SIG-M5 treated with dmso at 0.1 percent for 504 hours (cell line): ENCODE measurements at regions not wholly inside any gene's neighbourhood (a gene's known extent, or its start where the extent isn't known, plus 50 kb on each side); places are given as distances from the start of the nearest gene placed in this dataset.
"Not testable (repeated sequence)": the region's sequence is repeated elsewhere in the genome, so short reads cannot be mapped to it uniquely, and the experiment has no call there.

ENCODE experiments used
- DNase-seq: peaks from one replicate; lab custom pipeline; 2025; ENCODE audit not compliant: unreplicated experiment; lab: John Stamatoyannopoulos, UW

DNA sequence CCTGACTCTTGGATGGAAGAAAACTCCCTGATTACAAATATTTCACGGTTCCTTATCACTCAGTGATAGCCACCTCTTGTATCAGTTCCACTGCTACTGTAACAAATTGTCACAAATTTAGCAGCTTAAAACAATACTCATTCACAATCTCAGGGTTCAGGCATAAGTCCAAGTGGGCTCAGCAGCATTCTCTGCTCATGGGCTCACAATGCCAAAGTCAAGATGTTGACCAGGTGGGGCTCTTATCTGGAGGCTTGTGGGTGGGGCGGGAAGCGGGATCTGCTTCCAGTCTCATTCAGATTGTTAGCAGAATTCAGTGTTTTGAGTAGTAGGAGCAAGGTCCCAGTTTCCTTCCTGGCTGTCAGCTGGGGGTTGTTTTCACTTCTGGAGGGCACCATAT lies 137.3 kb upstream of the FAM78B start:
- no peak for DNase-seq

DNA sequence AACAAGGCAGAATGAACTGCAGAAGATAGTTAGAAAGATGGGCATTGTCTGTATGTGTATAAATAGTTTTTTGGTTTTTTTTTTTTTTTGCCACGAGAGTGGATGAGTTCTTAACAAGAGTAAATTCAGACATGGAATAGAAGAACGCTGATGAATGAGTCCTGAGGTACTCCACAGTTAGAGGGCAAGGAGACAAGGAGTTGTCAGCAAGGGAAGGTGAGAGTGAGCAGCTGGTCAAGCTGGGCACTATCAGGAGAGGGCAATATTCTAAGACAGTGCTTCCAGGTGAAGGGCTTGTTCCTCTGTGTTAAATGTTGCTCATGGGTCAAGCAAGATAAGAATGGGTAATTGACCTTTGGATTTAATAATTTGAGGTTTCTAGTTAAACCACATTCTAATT lies 138.6 kb upstream of the FAM78B start:
- DNase-seq, result no peak

DNA sequence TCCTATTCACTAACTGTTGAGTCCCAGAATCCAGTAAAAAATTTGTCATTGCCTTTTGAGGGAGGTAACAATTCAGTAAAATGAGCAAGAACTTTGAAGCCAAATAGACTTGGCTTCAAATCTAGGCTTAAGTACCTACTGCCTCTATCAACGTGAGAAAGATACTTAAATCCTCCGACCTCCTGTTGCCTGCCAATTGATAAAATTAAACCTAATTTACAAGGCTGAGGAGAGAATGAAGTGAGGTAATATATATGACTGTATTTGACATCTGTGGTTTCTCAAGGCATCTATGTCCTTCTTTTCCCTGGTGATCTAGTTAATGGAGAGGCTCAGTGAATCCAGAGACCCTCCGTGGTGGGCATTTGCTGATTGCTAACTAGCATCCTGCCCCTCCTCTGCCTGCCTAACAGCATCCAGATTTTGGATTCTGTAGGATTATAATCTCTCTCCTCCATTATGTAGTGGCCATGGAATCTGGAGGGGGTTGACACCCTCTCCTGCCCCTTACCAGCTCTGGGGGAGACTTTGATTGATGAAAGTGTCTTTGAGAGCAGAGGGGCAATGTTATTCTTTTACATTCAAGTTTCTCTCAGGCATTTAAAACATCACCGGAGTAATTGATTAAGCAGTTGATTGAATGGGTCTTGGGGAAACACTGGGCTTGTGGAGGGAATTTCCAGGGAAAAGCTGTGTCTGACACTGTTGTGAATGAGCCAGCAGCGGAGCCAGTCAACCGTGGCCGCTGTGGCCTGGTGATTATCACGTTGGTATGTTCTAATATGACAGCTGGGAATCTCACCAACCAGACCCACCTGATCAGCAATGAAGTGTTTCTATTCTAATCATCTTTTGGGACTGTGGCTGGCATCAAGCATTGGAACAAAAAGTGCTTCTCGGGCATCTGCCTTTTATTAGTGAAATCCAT lies 140.7 kb upstream of the FAM78B start:
- no peak for DNase-seq

DNA sequence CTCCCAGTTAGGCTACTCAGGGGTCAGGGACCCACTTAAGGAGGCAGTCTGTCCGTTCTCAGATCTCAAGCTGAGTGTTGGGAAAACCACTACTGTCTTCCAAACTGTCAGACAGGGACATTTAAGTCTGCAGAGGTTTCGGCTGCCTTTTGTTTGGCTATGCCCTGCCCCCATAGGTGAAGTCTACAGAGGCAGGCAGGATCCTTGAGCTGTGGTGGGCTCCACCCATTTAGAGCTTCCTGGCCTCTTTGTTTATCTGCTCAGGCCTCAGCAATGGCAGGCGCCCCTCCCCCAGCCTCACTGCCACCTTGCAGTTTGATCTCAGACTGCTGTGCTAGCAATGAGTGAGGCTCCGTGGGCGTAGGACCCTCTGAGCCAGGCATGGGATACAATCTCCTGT lies 149.5 kb upstream of the FAM78B start:
- not testable (repeated sequence) for DNase-seq

DNA sequence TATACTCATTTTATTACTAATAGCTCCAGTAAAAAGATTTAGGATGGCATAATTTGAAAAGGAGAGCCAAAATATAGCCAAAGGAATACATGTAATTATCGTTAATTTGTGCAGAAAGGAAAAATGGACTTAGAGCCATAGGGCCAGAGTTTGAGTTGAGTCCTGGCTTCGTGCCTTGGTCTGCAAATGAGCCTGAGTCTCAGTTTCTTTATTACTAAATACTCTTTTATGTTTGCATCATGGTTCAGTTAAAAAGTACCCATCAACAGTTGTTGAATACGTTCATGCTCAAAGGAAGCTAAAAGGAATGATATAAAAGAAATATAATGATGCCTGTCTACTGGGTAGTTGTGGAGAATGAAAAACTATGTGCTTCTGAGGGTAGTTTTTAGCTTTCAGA lies 155.7 kb upstream of the FAM78B start:
- no peak for DNase-seq

DNA sequence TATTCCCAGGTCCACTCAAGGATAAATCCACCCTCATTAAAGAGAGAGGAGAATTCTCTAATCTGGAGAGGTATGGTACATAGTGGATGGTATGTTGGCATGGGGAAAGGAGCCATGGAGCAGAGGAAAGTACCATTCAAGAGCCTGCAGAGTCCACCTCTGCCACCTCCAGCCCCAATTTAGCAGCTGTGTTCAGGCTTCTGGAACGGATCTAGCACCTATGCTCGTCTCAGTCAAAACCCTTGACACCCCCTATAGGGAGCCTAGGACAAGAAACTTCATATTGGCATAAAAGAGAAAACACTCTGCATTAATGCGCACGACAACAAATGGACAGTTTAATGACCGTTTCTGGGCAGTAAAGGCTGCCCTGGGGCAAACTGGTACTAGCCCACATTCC lies 161.1 kb upstream of the FAM78B start:
- DNase-seq, result no peak

DNA sequence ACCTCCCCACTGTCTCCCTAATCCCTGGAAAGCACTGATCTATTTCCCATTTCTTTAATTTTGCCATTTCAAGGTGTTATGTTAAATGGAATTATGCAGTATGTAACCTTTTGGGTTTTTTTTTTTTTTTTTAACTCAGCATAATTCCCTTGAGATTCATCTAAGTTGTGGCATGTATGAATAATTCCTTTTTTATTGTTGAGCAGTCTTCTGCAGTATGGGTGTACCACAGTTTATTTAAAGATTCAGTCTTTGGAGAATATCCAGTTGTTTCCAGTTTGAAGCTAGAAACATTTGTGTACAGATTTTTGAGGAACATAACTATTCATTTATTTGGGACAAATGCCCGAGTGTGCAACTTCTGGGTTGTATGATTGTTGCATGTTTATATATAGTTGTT lies 162.2 kb upstream of the FAM78B start:
- DNase-seq, result no peak

GRCh38 chr1:166330096-166330495 lies 163.3 kb upstream of the FAM78B start:
- DNase-seq, result no peak

DNA sequence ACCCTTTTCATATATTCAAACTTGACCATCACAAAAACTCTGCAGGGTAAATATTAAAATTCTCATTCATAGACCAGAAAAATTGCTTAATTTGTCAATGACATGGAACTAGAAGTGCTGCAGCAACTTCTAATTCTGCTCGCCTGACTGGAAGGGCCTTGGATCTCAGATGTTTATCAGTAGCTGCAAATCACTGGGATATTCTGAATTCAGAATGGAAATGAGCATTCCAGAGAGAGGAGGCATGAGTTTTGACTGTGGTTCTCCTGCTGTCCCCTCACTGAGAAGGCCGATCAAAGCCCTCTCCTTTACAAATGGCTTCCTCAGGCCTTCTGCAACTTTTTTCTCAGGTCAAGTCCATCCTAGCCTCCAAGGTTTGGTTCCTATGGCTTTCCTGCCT lies 171.3 kb upstream of the FAM78B start:
- DNase-seq, result no peak

- DNase-seq, result no peak
Observed at GRCh38 chr1:166340709-166341108, 173.9 kb upstream of the FAM78B start.

GRCh38 chr1:166343276-166343675 lies 176.5 kb upstream of the FAM78B start:
- DNase-seq, result no peak

- DNase-seq, result no peak
Observed at GRCh38 chr1:166350490-166350889, 183.7 kb upstream of the FAM78B start.

DNA sequence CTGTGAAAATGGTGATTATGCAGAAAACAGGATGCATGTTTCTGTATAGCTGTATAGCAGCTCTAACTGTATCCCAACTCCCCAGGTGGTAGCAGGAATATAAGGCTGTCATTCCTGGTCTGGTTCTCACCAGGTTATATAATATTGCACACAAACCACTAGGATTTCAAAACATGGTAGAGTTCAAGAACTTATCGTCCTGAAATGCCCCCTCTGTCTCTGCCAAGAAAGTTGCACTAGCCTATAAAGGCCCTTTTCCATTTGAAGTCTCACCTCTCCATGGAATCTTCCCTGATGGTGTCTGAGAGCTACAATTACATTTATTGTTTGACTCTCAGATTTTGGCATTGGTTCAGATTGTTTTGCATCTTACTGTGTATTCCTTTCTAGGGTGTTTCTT lies 184.9 kb upstream of the FAM78B start:
- DNase-seq, result no peak

DNA sequence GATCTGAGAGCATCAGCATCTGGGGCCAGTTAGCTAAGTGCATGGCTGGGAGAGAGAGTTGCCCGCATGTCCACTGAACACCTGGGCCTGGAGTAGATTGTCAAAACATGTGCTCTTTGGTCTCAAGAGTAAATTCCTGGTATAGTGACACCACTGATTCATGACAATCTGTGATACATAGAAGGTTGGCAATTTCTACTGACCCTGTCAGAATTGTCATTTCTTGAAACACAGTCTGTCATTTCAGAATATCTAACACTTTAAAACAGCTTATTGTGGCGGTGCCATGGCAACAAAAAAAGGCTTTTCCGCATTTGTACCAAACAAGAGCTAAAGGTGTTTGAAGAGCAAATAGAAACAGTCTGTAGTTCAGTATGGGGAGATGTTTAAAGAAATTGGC lies 186.4 kb upstream of the FAM78B start:
- no peak for DNase-seq

DNA sequence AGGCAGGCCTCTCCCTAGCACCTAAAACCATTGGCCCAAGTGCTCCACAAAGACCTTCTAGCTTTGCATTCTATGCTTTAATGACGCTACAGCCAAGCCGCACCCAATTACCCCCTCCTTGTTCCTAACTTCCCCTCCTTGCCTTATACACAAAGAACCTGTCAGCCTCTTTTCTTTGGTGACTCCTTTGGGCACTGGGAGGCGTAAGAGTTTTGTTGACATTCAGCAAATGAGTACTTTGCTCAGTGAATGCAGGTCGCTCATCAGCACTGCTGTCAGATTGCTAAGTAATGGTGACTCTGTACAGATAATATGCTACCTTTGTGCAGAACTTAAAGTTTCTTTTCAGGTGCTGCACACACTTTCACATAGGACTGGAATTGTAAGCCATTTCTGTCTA lies 187.6 kb upstream of the FAM78B start:
- peak; percentile 1 for DNase-seq

- DNase-seq, result no peak
Observed at GRCh38 chr1:166365081-166365480, 198.3 kb upstream of the FAM78B start.

- no peak for DNase-seq
Observed at GRCh38 chr1:166368030-166368429, 201.2 kb upstream of the FAM78B start.

DNA sequence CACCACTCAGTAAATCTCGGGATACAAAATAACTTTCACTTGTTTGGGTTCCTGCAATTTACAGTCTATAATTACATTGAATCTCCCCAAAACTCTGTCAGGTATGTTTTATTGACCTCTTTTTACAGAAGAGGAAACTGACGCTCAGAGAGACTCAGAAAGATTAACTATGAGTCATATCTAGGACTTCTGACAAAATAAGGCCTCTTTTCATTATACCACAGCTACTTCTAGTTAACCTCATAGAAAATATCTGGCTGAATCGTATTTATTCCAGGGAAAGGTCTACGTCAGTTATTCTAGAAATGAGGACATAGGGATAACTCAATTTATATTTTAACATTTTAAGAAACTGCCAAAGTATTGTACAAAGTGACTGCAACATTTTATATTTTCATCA lies 211.1 kb upstream of the FAM78B start:
- DNase-seq, result no peak

- DNase-seq, result no peak
Observed at GRCh38 chr1:166378805-166379204, 212.0 kb upstream of the FAM78B start.

- no peak for DNase-seq
Observed at GRCh38 chr1:166379447-166379846, 212.6 kb upstream of the FAM78B start.

GRCh38 chr1:166383137-166383536 lies 216.3 kb upstream of the FAM78B start:
- no peak for DNase-seq

- no peak for DNase-seq
Observed at GRCh38 chr1:166383635-166384346, 217.0 kb upstream of the FAM78B start.
